ENCODE measurements at regions not wholly inside any gene's neighbourhood (a gene's known extent, or its start where the extent isn't known, plus 50 kb on each side); places are given as distances from the start of the nearest gene placed in this dataset.

- TF ChIP-seq CTCF (IDR thresholded peaks at IDR 0.05; ENCODE audit: insufficient read depth, low read length, poor library complexity, severe bottlenecking) (no peak), EZH2phosphoT487 (conservative IDR thresholded peaks at IDR 0.05; ENCODE audit: low read length) (no peak)
Measured at GRCh38 chr3:56899078-56899477, 97.3 kb upstream of the ARHGEF3 start.

Measured in SU-DHL-6 (cell line).